Esophagus squamous epithelium (tissue), 5 donors: ENCODE measurements at regions not wholly inside any gene's neighbourhood (a gene's known extent, or its start where the extent isn't known, plus 50 kb on each side); places are given as distances from the start of the nearest gene placed in this dataset.

Experiments
- DNase-seq: peaks from one replicate; lab custom pipeline; 2025; lab: John Stamatoyannopoulos, UW
- H3K27ac ChIP-seq, 4 donors: fragments of 200-600 bp; sonication (generic); one replicate each; pipeline ENCODE4 v1.5.1; 2016 to 2019; ENCODE audit warnings: mild to moderate bottlenecking in 1 of 4
- H3K27me3 ChIP-seq, 4 donors: fragments of 200-600 bp; sonication (generic); 1 replicate in 3 of 4; 2 replicates in 1 of 4; pipeline versions ENCODE4 v1.5.1 to v1.6.0; 2017 to 2021; ENCODE audit warnings: antibody characterized with exemption in 1 of 4
- H3K36me3 ChIP-seq, 3 donors: fragments of 200-600 bp; sonication (generic); one replicate each; pipeline ENCODE4 v1.5.1; 2016 to 2019
- H3K4me1 ChIP-seq, 3 donors: fragments of 200-600 bp; sonication (generic); one replicate each; pipeline ENCODE4 v1.5.1; 2017 to 2019
- H3K4me3 ChIP-seq, 4 donors: fragments of 200-600 bp; sonication (generic); 1 replicate in 3 of 4; 2 replicates in 1 of 4; pipeline ENCODE4 v1.5.1; 2016 to 2019; ENCODE audit warnings: mild to moderate bottlenecking in 2 of 4, moderate library complexity in 1 of 4
- H3K9me3 ChIP-seq, 3 donors: fragments of 200-600 bp; sonication (generic); one replicate each; pipeline ENCODE4 v1.5.1; 2016 to 2019
- CTCF ChIP-seq, 6 experiments: fragments of 450-650 bp in 4 of 6; fragments of 200-600 bp in 2 of 6; sonication (generic) in 2 of 6; IDR thresholded peaks; one replicate each; pipeline ENCODE4 v1.5.1; 2016 to 2019; ENCODE audit warnings: antibody characterized with exemption in 6 of 6, mild to moderate bottlenecking in 4 of 6, moderate library complexity in 4 of 6
- POLR2A ChIP-seq, 4 donors: fragments of 450-650 bp; IDR thresholded peaks; one replicate each; pipeline ENCODE4 v1.6.1; 2017; ENCODE audit warnings: antibody characterized with exemption in 4 of 4, mild to moderate bottlenecking in 4 of 4, moderate library complexity in 3 of 4
- WGBS, 2 donors: methylation state at CpG; one replicate each; pipeline ENCODE4 v1.1.5; 2018; 5-methylcytosine and 5-hydroxymethylcytosine counted together
- intact Hi-C: fragments of 100-400 bp; cut with DNase I; formaldehyde crosslinking; loops from one replicate; pipeline ENCODE4 v1.15.0; 2022
- donor health status: DM: yes; HTN: yes; CAD: no.

- no peak for TF ChIP-seq CTCF (IDR thresholded peaks at IDR 0.05)
- no peak for TF ChIP-seq POLR2A (IDR thresholded peaks at IDR 0.05)
- intact Hi-C loops: no loop called here
- 61 to 73% methylated on average over 3 of the region's 3 CpGs for WGBS, 2 donors
Measured at GRCh38 chr4:145427991-145428390, 53.7 kb upstream of the SMAD1 start.

GRCh38 chr4:145427221-145427620, 54.4 kb upstream of the SMAD1 start:
- H3K4me3 ChIP-seq: no peak overlapping the region
- WGBS, 2 donors: 51 to 60% methylated on average over 2 of the region's 2 CpGs
- no peak overlapping the region for H3K27ac ChIP-seq
- intact Hi-C loops: no loop called here
- H3K9me3 ChIP-seq: no peaks in the 10 kb centered on the region
- TF ChIP-seq CTCF (IDR thresholded peaks at IDR 0.05) (no peak), POLR2A (IDR thresholded peaks at IDR 0.05) (no peak)
- no peak for DNase-seq
- no peaks in the 10 kb centered on the region for H3K27me3 ChIP-seq
- H3K36me3 ChIP-seq: no peaks in the 10 kb centered on the region
- H3K4me1 ChIP-seq: no peaks in the 10 kb centered on the region

More at GRCh38 chr4:145427991-145428390, 53.7 kb upstream of the SMAD1 start:
- Histone ChIP-seq H3K4me3 (no peak overlapping the region), H3K36me3 (no peaks in the 10 kb centered on the region), H3K9me3 (no peaks in the 10 kb centered on the region), H3K27me3 (no peaks in the 10 kb centered on the region), H3K27ac (no peak overlapping the region), H3K4me1 (no peaks in the 10 kb centered on the region)
- DNase-seq: no peak

GRCh38 chr4:145423017-145423708, 58.5 kb upstream of the SMAD1 start:
- H3K36me3 ChIP-seq: no peaks in the 10 kb centered on the region
- no peaks in the 10 kb centered on the region for H3K4me1 ChIP-seq
- intact Hi-C loops: no loop called here
- DNase-seq: no peak
- H3K9me3 ChIP-seq: no peaks in the 10 kb centered on the region
- no peak overlapping the region for H3K27ac ChIP-seq
- no peak overlapping the region for H3K4me3 ChIP-seq
- WGBS, 2 donors: 83 to 90% methylated on average over 5 of the region's 5 CpGs
- no peak for TF ChIP-seq POLR2A (IDR thresholded peaks at IDR 0.05)
- TF ChIP-seq CTCF (IDR thresholded peaks at IDR 0.05): no peak
- H3K27me3 ChIP-seq: no peaks in the 10 kb centered on the region

- Histone ChIP-seq H3K9me3 (no peaks in the 10 kb centered on the region), H3K36me3 (no peaks in the 10 kb centered on the region), H3K27ac (no peak overlapping the region), H3K27me3 (peaks cover 0 to 6% (median 0%) of the 10 kb centered on the region in 4 donors), H3K4me3 (no peak overlapping the region), H3K4me1 (no peaks in the 10 kb centered on the region)
- intact Hi-C loops: no loop called here
- no peak for DNase-seq
- 69 to 93% methylated on average over 1 of the region's 2 CpGs for WGBS, 2 donors
- TF ChIP-seq POLR2A (IDR thresholded peaks at IDR 0.05): no peak
- no peak for TF ChIP-seq CTCF (IDR thresholded peaks at IDR 0.05)
Measured at GRCh38 chr4:145420595-145421214, 60.9 kb upstream of the SMAD1 start.

- no peak overlapping the region for H3K27ac ChIP-seq
- WGBS, 2 donors: 73 to 80% methylated on average over 4 of the region's 4 CpGs
- TF ChIP-seq CTCF (IDR thresholded peaks at IDR 0.05) (no peak), POLR2A (IDR thresholded peaks at IDR 0.05) (no peak)
- H3K9me3 ChIP-seq: no peaks in the 10 kb centered on the region
- H3K36me3 ChIP-seq: no peaks in the 10 kb centered on the region
- H3K27me3 ChIP-seq: peaks cover 0 to 6% (median 0%) of the 10 kb centered on the region in 4 donors
- intact Hi-C loops: no loop called here
- H3K4me1 ChIP-seq: no peaks in the 10 kb centered on the region
- no peak for DNase-seq
- no peak overlapping the region for H3K4me3 ChIP-seq
Measured at GRCh38 chr4:145418739-145419138, 62.9 kb upstream of the SMAD1 start.
